NCI-H526 (cell line): ENCODE measurements at regions not wholly inside any gene's neighbourhood (a gene's known extent, or its start where the extent isn't known, plus 50 kb on each side); places are given as distances from the start of the nearest gene placed in this dataset.
"Not testable (repeated sequence)": the region's sequence is repeated elsewhere in the genome, so short reads cannot be mapped to it uniquely, and the experiment has no call there.

ENCODE experiments used
- DNase-seq, 2 experiments: peaks; one replicate each; lab custom pipeline; 2025; lab: John Stamatoyannopoulos, UW

- DNase-seq, result no peak
Observed at GRCh38 chr7:109460296-109460695, 890.6 kb downstream of the DNAJB9 start.

- no peak for DNase-seq
Observed at GRCh38 chr7:109462171-109462570, 892.5 kb downstream of the DNAJB9 start.

GRCh38 chr7:109467729-109468128 lies 898.1 kb downstream of the DNAJB9 start:
- DNase-seq, result not testable (repeated sequence)

- no peak for DNase-seq
Observed at GRCh38 chr7:109473172-109473571, 903.5 kb downstream of the DNAJB9 start.

GRCh38 chr7:109476409-109476808 lies 906.7 kb downstream of the DNAJB9 start:
- no peak for DNase-seq

GRCh38 chr7:109479388-109479787 lies 909.7 kb downstream of the DNAJB9 start:
- DNase-seq, result peak in 1 of 2 experiments; percentile 20

GRCh38 chr7:109490607-109491006 lies 920.9 kb downstream of the DNAJB9 start:
- not testable (repeated sequence) for DNase-seq

GRCh38 chr7:109497053-109497452 lies 927.4 kb downstream of the DNAJB9 start:
- DNase-seq, result no peak

- no peak for DNase-seq
Observed at GRCh38 chr7:109498131-109498530, 928.5 kb downstream of the DNAJB9 start.

GRCh38 chr7:109503421-109503820 lies 933.7 kb downstream of the DNAJB9 start:
- DNase-seq, result no peak

GRCh38 chr7:109522585-109522984 lies 952.9 kb downstream of the DNAJB9 start:
- DNase-seq, result no peak

GRCh38 chr7:109527833-109528232 lies 958.2 kb downstream of the DNAJB9 start:
- DNase-seq, result no peak

- DNase-seq, result no peak
Observed at GRCh38 chr7:109529712-109530111, 960.0 kb downstream of the DNAJB9 start.

- DNase-seq, result no peak
Observed at GRCh38 chr7:109532262-109532992, 962.8 kb downstream of the DNAJB9 start.

- no peak for DNase-seq
Observed at GRCh38 chr7:109545686-109546085, 976.0 kb downstream of the DNAJB9 start.

GRCh38 chr7:109549471-109550193 lies 980.0 kb downstream of the DNAJB9 start:
- no peak for DNase-seq

- DNase-seq, result no peak
Observed at GRCh38 chr7:109552017-109552416, 982.3 kb downstream of the DNAJB9 start.

- no peak for DNase-seq
Observed at GRCh38 chr7:109577265-109577664, 1007.6 kb downstream of the DNAJB9 start.

GRCh38 chr7:109579901-109580300 lies 1010.2 kb downstream of the DNAJB9 start:
- DNase-seq, result no peak

- no peak for DNase-seq
Observed at GRCh38 chr7:109582211-109582610, 1012.5 kb downstream of the DNAJB9 start.

GRCh38 chr7:109596948-109597347 lies 1027.3 kb downstream of the DNAJB9 start:
- not testable (repeated sequence) for DNase-seq

- no peak for DNase-seq
Observed at GRCh38 chr7:109611656-109612055, 1042.0 kb downstream of the DNAJB9 start.

- no peak for DNase-seq
Observed at GRCh38 chr7:109616551-109617069, 1046.9 kb downstream of the DNAJB9 start.
